GM12892 (cell line): ENCODE measurements at regions not wholly inside any gene's neighbourhood (a gene's known extent, or its start where the extent isn't known, plus 50 kb on each side); places are given as distances from the start of the nearest gene placed in this dataset.

Experiments used
- POLR2A ChIP-seq: IDR thresholded peaks from 2 replicates; pipeline ENCODE4 v1.6.1; 2011; ENCODE audit warnings: low read depth, low read length, control low read depth
- POLR2AphosphoS5 ChIP-seq: IDR thresholded peaks from 2 replicates; pipeline ENCODE4 v1.6.1; 2011; ENCODE audit warnings: low read depth, low read length, control low read depth

GRCh38 chr4:136985683-136986082 is 546.6 kb downstream of the PCDH18 start:
- TF ChIP-seq POLR2A = no peak
- no peak for TF ChIP-seq POLR2AphosphoS5
